Tibial nerve (tissue), 4 donors: ENCODE measurements at regions not wholly inside any gene's neighbourhood (a gene's known extent, or its start where the extent isn't known, plus 50 kb on each side); places are given as distances from the start of the nearest gene placed in this dataset.

Experiments
- DNase-seq, 2 donors: peaks; one replicate each; pipeline ENCODE4 v3.0.0-alpha.2; 2019; ENCODE audit warnings: low spot score in 2 of 2
- H3K27ac ChIP-seq, 4 donors: fragments of 200-600 bp; sonication (generic) in 3 of 4; one replicate each; pipeline ENCODE4 v1.5.1; 2017 to 2019; ENCODE audit warnings: mild to moderate bottlenecking in 1 of 4
- H3K27me3 ChIP-seq, 2 donors: fragments of 200-600 bp; sonication (generic) in 1 of 2; one replicate each; pipeline versions ENCODE4 v1.5.1 to v1.6.0; 2017 to 2019
- H3K36me3 ChIP-seq, 3 donors: fragments of 200-600 bp; sonication (generic); one replicate each; pipeline ENCODE4 v1.5.1; 2018 to 2019
- H3K4me1 ChIP-seq, 4 donors: fragments of 200-600 bp; sonication (generic) in 3 of 4; one replicate each; pipeline ENCODE4 v1.5.1; 2017 to 2019
- H3K4me3 ChIP-seq, 4 donors: fragments of 200-600 bp; sonication (generic) in 3 of 4; one replicate each; pipeline ENCODE4 v1.5.1; 2017 to 2019; ENCODE audit warnings: mild to moderate bottlenecking in 1 of 4, moderate library complexity in 1 of 4
- H3K9me3 ChIP-seq, 4 donors: fragments of 200-600 bp; sonication (generic) in 3 of 4; one replicate each; pipeline ENCODE4 v1.5.1; 2017 to 2019
- CTCF ChIP-seq, 5 experiments: fragments of 200-600 bp in 3 of 5; fragments of 450-650 bp in 2 of 5; sonication (generic) in 3 of 5; IDR thresholded peaks; one replicate each; pipeline ENCODE4 v1.5.1; 2016 to 2019; ENCODE audit warnings: antibody characterized with exemption in 5 of 5, mild to moderate bottlenecking in 3 of 5, moderate library complexity in 2 of 5
- EP300 ChIP-seq, 2 donors: sonication (generic); formaldehyde crosslinking; IDR thresholded peaks; one replicate each; pipeline ENCODE4 v1.6.1; 2017; ENCODE audit warnings: antibody characterized with exemption in 2 of 2, mild to moderate bottlenecking in 1 of 2
- POLR2A ChIP-seq, 2 donors: fragments of 450-650 bp; IDR thresholded peaks; one replicate each; pipeline ENCODE4 v1.6.1; 2017; ENCODE audit warnings: antibody characterized with exemption in 2 of 2, mild to moderate bottlenecking in 2 of 2, moderate library complexity in 2 of 2
- WGBS, 2 donors: methylation state at CpG; one replicate each; pipeline ENCODE4 v1.1.5; 2018; 5-methylcytosine and 5-hydroxymethylcytosine counted together

GRCh38 chr14:26794731-26795130, 196.9 kb upstream of the NOVA1 start:
- Histone ChIP-seq H3K36me3 (no peaks in the 10 kb centered on the region), H3K27ac (no peak overlapping the region), H3K9me3 (no peaks in the 10 kb centered on the region), H3K4me1 (no peaks in the 10 kb centered on the region), H3K27me3 (no peaks in the 10 kb centered on the region), H3K4me3 (no peak overlapping the region)
- TF ChIP-seq CTCF (IDR thresholded peaks at IDR 0.05), result no peak
- no peak for TF ChIP-seq POLR2A (IDR thresholded peaks at IDR 0.05)
- DNase-seq, result no peak
- WGBS, 2 donors, result 75 to 76% methylated on average over 2 of the region's 2 CpGs

GRCh38 chr14:26808407-26808806, 210.6 kb upstream of the NOVA1 start:
- H3K27me3 ChIP-seq, result no peaks in the 10 kb centered on the region
- H3K4me3 ChIP-seq, result no peak overlapping the region
- no peaks in the 10 kb centered on the region for H3K9me3 ChIP-seq
- WGBS, 2 donors, result 55 to 71% methylated on average over 1 of the region's 1 CpG
- no peaks in the 10 kb centered on the region for H3K36me3 ChIP-seq
- H3K4me1 ChIP-seq, result peaks cover 0 to 6% (median 0%) of the 10 kb centered on the region in 4 donors
- TF ChIP-seq EP300 (IDR thresholded peaks at IDR 0.05) (no peak), CTCF (IDR thresholded peaks at IDR 0.05) (no peak), POLR2A (IDR thresholded peaks at IDR 0.05) (no peak)
- no peak for DNase-seq
- no peak overlapping the region for H3K27ac ChIP-seq

GRCh38 chr14:26810631-26811030, 212.8 kb upstream of the NOVA1 start:
- H3K4me1 ChIP-seq, result peaks cover 0 to 6% (median 0%) of the 10 kb centered on the region in 4 donors
- no peak for DNase-seq
- H3K9me3 ChIP-seq, result no peaks in the 10 kb centered on the region
- no peaks in the 10 kb centered on the region for H3K36me3 ChIP-seq
- no peaks in the 10 kb centered on the region for H3K27me3 ChIP-seq
- H3K4me3 ChIP-seq, result no peak overlapping the region
- no peak for TF ChIP-seq EP300 (IDR thresholded peaks at IDR 0.05)
- no peak for TF ChIP-seq CTCF (IDR thresholded peaks at IDR 0.05)
- TF ChIP-seq POLR2A (IDR thresholded peaks at IDR 0.05), result no peak
- H3K27ac ChIP-seq, result no peak overlapping the region

- no peaks in the 10 kb centered on the region for H3K36me3 ChIP-seq
- H3K4me3 ChIP-seq, result no peak overlapping the region
- DNase-seq, result no peak
- no peaks in the 10 kb centered on the region for H3K27me3 ChIP-seq
- 55 to 58% methylated on average over 3 of the region's 3 CpGs for WGBS, 2 donors
- H3K27ac ChIP-seq, result no peak overlapping the region
- H3K4me1 ChIP-seq, result peaks cover 0 to 6% (median 0%) of the 10 kb centered on the region in 4 donors
- H3K9me3 ChIP-seq, result no peaks in the 10 kb centered on the region
- TF ChIP-seq CTCF (IDR thresholded peaks at IDR 0.05) (no peak), EP300 (IDR thresholded peaks at IDR 0.05) (no peak), POLR2A (IDR thresholded peaks at IDR 0.05) (no peak)
Measured at GRCh38 chr14:26811756-26812305, 214.0 kb upstream of the NOVA1 start.

- Histone ChIP-seq H3K4me3 (no peak overlapping the region), H3K4me1 (no peaks in the 10 kb centered on the region), H3K9me3 (no peaks in the 10 kb centered on the region), H3K27me3 (no peaks in the 10 kb centered on the region), H3K27ac (no peak overlapping the region), H3K36me3 (no peaks in the 10 kb centered on the region)
- TF ChIP-seq POLR2A (IDR thresholded peaks at IDR 0.05) (no peak), EP300 (IDR thresholded peaks at IDR 0.05) (no peak), CTCF (IDR thresholded peaks at IDR 0.05) (no peak)
- WGBS, 2 donors, result 66 to 78% methylated on average over 1 of the region's 1 CpG
- DNase-seq, result no peak
Measured at GRCh38 chr14:26820138-26820537, 222.3 kb upstream of the NOVA1 start.
